Activated CD8-positive, alpha-beta T cell treated with anti-CD3 and anti-CD28 coated beads, Interleukin-2, amount 10 ng/mL, durations not matched to agents 7 days and 5 days (primary cell): ENCODE measurements at regions not wholly inside any gene's neighbourhood (a gene's known extent, or its start where the extent isn't known, plus 50 kb on each side); places are given as distances from the start of the nearest gene placed in this dataset.

Experiments used
- ATAC-seq: fragments of 150-1000 bp; cut with Tn5 transposase; one replicate; pipeline ENCODE4 v1.10.0; 2021; ENCODE audit warnings: moderate library complexity
- CTCF ChIA-PET: fragments of 350-600 bp; sonication (Branson Sonifier 250); formaldehyde crosslinking; loops from one replicate; lab custom pipeline; 2021; ENCODE audit warnings: antibody characterized with exemption; lab: Charles Lee
- POLR2A ChIA-PET: fragments of 350-600 bp; sonication (Branson Sonifier 250); formaldehyde crosslinking; loops from one replicate; lab custom pipeline; 2021; ENCODE audit warnings: antibody characterized with exemption; lab: Charles Lee
- DNase-seq: peaks from one replicate; pipeline ENCODE4 v3.0.0-alpha.2; 2020
- H3K27ac Mint-ChIP-seq: one replicate; pipeline ENCODE4 v1.8.0; 2021; ENCODE audit warnings: mild to moderate bottlenecking, mixed read lengths
- H3K27me3 Mint-ChIP-seq: one replicate; pipeline ENCODE4 v1.8.0; 2021; ENCODE audit warnings: low read depth, mixed read lengths
- H3K36me3 Mint-ChIP-seq: one replicate; pipeline ENCODE4 v1.8.0; 2021; ENCODE audit warnings: low read depth, mixed read lengths
- H3K4me1 Mint-ChIP-seq: one replicate; pipeline ENCODE4 v1.8.0; 2021; ENCODE audit warnings: low read depth, mixed read lengths
- H3K4me3 Mint-ChIP-seq: one replicate; pipeline ENCODE4 v1.8.0; 2021; ENCODE audit warnings: mild to moderate bottlenecking, mixed read lengths
- H3K9me3 Mint-ChIP-seq: one replicate; pipeline ENCODE4 v1.8.0; 2022; ENCODE audit warnings: mixed read lengths; ENCODE audit not compliant: insufficient read depth

DNA sequence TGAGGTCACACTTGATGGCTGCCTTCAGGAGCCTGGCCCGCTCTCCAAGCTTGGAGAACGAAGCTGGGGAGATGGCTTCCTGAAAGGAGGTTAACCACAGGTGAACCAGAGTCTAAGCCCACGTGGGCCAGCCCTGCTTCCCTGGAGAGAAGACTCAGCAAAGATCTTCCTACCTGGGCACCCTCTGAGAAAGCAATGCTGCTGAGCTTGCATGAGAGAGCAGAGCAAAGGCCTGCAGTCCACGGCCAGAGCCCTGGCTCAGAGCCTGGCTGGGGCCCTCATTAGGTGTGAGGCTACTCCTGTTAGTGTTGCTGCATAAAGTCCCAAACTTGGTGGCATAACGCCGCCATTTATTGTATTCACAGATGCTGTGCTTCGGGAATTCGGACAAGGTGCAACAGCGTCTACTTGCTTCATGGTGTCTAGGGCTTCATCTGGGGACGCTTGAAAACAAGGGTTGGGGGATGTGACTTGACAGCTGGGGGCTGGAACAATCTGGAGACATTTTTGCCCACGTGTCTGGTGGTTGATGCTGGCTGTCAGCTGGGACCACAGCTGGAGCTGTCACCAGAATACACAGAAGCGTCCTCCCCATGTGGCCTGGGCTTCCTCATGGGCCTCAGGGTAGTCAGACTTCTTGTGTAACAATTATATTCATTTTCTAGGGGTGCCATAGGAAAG lies 87.9 kb upstream of the MEF2A start:
- Mint-ChIP-seq H3K9me3 (no peaks in the 10 kb centered on the region), H3K27me3 (peaks cover 3% of the 10 kb centered on the region), H3K27ac (peak overlapping the region; percentile 33), H3K4me3 (no peak overlapping the region), H3K4me1 (peaks cover 40% of the 10 kb centered on the region), H3K36me3 (no peaks in the 10 kb centered on the region)
- ATAC-seq (no peak), DNase-seq (no peak)
- ChIA-PET CTCF (interaction anchor here (1.3 to 3.0 kb wide), 2 partner anchors 29 to 226 kb away, joined by 5 to 12 read pairs; no protein-coding TSS in a partner anchor), POLR2A (interaction anchor here (0.7 kb wide), 1 partner anchor 16 kb away, joined by 3 read pairs; no protein-coding TSS in a partner anchor)

- ATAC-seq (no peak), DNase-seq (peak; percentile 16)
- peaks cover 31% of the 10 kb centered on the region for H3K4me1 Mint-ChIP-seq
- no peaks in the 10 kb centered on the region for H3K36me3 Mint-ChIP-seq
- no peaks in the 10 kb centered on the region for H3K9me3 Mint-ChIP-seq
- ChIA-PET POLR2A (no interaction called here), CTCF (no interaction called here)
- no peak overlapping the region for H3K27ac Mint-ChIP-seq
- H3K4me3 Mint-ChIP-seq, result no peak overlapping the region
- no peaks in the 10 kb centered on the region for H3K27me3 Mint-ChIP-seq
Measured at GRCh38 chr15:99478977-99479376, 86.8 kb upstream of the MEF2A start.

DNA sequence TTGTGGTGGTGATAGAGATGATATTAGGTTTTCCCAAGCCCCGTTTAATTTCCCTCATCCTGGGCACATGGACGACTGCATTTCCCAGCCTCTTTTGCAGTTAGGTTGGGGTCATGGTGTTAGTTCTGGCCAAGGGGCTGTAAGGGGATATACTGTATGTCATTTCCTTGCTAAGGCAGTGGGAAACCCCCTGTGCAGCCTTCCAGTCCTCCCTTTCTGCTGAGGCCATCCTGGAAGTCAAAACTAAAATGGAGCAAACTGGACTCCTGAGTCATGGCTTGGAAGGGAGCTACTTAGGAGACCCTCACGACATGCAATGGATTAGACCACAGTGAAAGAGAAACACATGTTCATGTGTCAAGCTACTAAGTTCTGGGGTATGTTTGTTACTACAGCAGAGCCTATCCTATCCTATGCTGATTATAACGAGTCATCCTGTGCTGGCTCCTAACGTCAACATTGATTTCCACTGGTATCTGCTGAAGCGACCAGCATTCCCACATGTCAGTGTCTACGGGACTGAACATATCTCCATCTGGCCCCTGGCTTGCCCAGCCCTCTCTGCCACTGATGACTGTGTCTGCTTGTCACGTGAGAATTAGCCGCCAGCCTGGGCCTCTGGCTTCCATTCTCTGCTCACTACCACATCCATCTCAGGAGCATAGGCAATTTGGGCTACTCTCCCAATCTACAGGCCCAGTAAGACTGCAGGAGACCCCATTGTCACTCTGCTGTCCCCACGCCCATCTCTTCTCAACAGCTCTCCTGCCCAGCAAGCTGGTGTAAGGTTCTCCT lies 85.6 kb upstream of the MEF2A start:
- H3K9me3 Mint-ChIP-seq, result no peaks in the 10 kb centered on the region
- CTCF ChIA-PET, result interaction anchor here (1.5 to 1.9 kb wide), 2 partner anchors 25 to 32 kb away, joined by 3 to 4 read pairs; no protein-coding TSS in a partner anchor

GRCh38 chr15:99481113-99481950 lies 84.5 kb upstream of the MEF2A start:
- POLR2A ChIA-PET, result no interaction called here
- ATAC-seq, result no peak
- H3K9me3 Mint-ChIP-seq, result no peaks in the 10 kb centered on the region
- CTCF ChIA-PET, result interaction anchor here (1.5 to 1.9 kb wide), 3 partner anchors 23 to 223 kb away, joined by 3 to 6 read pairs (median 4); no protein-coding TSS in a partner anchor
- peaks cover 37% of the 10 kb centered on the region for H3K4me1 Mint-ChIP-seq
- H3K27me3 Mint-ChIP-seq, result no peaks in the 10 kb centered on the region
- no peak overlapping the region for H3K27ac Mint-ChIP-seq
- DNase-seq, result peak; percentile 9
- no peak overlapping the region for H3K4me3 Mint-ChIP-seq
- no peaks in the 10 kb centered on the region for H3K36me3 Mint-ChIP-seq

More for the DNA sequence above, 85.6 kb upstream of the MEF2A start:
- H3K27ac Mint-ChIP-seq, result no peak overlapping the region
- ATAC-seq (no peak), DNase-seq (peak; percentile 16)
- POLR2A ChIA-PET, result no interaction called here
- H3K27me3 Mint-ChIP-seq, result no peaks in the 10 kb centered on the region
- H3K4me1 Mint-ChIP-seq, result peaks cover 30% of the 10 kb centered on the region
- no peaks in the 10 kb centered on the region for H3K36me3 Mint-ChIP-seq
- no peak overlapping the region for H3K4me3 Mint-ChIP-seq

DNA sequence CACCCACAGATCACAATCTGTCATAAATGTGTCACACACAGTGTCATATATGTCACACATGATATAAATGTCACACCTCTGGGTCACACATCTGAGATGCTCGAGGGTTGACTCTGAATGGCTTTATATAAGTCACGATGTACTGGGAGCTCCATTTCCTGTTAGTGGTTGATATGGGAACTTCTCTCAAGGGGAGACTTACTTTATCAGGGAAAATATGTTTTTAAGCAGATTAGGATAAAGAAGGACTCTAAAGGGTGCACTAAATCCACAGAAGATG lies 83.9 kb upstream of the MEF2A start:
- Mint-ChIP-seq H3K27me3 (no peaks in the 10 kb centered on the region), H3K27ac (no peak overlapping the region), H3K36me3 (no peaks in the 10 kb centered on the region), H3K4me3 (no peak overlapping the region), H3K4me1 (peaks cover 35% of the 10 kb centered on the region), H3K9me3 (no peaks in the 10 kb centered on the region)
- ATAC-seq (no peak), DNase-seq (no peak)
- CTCF ChIA-PET, result interaction anchor here (1.7 to 1.9 kb wide), 2 partner anchors 23 to 222 kb away, joined by 4 to 6 read pairs; no protein-coding TSS in a partner anchor
- POLR2A ChIA-PET, result no interaction called here

DNA sequence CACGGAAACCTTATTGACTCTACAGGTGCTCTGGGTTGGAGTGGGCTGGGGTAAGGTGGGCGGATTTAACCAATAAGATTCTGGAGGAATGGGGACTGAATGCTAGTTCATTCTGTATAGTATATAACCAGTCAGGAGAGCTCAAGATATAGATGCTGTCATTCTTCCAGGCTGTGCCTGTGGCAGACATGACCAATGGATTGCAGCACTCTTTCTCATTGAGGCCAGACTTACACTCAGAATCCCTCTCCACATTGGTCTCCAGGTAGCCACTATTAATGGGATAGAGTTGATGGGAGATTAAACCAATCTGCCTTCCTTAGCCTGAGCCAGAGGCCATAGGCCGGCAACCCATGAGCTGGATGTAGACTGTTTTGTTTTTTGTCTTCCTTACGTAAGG lies 82.8 kb upstream of the MEF2A start:
- Mint-ChIP-seq H3K4me1 (peaks cover 30% of the 10 kb centered on the region), H3K27ac (no peak overlapping the region), H3K4me3 (no peak overlapping the region), H3K27me3 (peaks cover 3% of the 10 kb centered on the region), H3K36me3 (no peaks in the 10 kb centered on the region), H3K9me3 (no peaks in the 10 kb centered on the region)
- ChIA-PET CTCF (interaction anchor here (0.7 to 1.0 kb wide), 2 partner anchors 42 to 222 kb away, joined by 3 to 4 read pairs; no protein-coding TSS in a partner anchor), POLR2A (interaction anchor here (1.1 kb wide), 1 partner anchor 30 kb away, joined by 3 read pairs; no protein-coding TSS in a partner anchor)
- ATAC-seq, result no peak
- no peak for DNase-seq

DNA sequence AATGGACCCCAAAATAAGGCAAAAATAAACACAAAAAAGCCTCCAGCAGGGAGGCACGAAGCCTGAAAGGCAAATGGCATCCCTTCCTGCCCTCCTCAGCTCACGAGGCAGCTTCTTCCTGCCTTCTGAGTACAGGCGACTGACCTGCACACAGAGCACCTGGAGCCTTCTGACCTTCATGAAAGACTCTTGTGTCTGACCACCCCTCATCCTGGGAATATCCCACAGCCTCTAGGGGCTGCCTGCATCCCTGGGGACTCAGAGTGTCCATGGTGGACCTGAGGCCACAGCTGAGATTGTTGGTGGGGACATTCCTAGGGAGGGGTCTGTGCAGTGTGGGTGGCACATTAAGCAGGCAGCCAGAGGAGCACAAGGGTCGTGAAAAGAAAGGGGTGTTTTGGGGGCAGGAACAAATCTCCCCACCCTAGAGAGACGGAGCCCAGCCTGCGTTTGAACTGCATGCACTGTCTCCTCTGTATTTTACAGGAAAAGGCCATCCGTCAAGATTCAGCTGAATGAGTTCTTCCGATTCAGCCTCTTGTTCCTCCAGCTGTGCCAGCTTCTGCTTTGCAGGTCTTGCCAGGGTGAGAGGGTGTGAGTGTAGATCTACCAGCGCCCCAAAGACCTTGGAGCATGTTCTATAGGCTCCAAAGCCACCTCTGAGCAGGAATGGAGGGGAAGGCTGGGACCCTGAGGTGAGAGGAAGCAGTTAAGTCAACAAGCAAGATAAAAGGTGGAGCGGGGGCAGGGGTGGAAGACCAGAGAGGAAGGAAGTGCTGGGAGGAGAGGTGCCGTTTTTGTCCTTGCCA lies 80.4 kb upstream of the MEF2A start:
- ChIA-PET CTCF (interaction anchor here (0.8 to 1.5 kb wide), 5 partner anchors 8 to 219 kb away, joined by 3 to 7 read pairs (median 4); no protein-coding TSS in a partner anchor), POLR2A (no interaction called here)
- Mint-ChIP-seq H3K4me1 (peaks cover 24% of the 10 kb centered on the region), H3K9me3 (no peaks in the 10 kb centered on the region), H3K4me3 (peak overlapping the region; percentile 26), H3K36me3 (no peaks in the 10 kb centered on the region), H3K27ac (peak overlapping the region; percentile 79), H3K27me3 (peaks cover 8% of the 10 kb centered on the region)
- DNase-seq (no peak), ATAC-seq (peak; percentile 17)

GRCh38 chr15:99485992-99486370 lies 79.8 kb upstream of the MEF2A start:
- ATAC-seq, result peak; percentile 32

DNA sequence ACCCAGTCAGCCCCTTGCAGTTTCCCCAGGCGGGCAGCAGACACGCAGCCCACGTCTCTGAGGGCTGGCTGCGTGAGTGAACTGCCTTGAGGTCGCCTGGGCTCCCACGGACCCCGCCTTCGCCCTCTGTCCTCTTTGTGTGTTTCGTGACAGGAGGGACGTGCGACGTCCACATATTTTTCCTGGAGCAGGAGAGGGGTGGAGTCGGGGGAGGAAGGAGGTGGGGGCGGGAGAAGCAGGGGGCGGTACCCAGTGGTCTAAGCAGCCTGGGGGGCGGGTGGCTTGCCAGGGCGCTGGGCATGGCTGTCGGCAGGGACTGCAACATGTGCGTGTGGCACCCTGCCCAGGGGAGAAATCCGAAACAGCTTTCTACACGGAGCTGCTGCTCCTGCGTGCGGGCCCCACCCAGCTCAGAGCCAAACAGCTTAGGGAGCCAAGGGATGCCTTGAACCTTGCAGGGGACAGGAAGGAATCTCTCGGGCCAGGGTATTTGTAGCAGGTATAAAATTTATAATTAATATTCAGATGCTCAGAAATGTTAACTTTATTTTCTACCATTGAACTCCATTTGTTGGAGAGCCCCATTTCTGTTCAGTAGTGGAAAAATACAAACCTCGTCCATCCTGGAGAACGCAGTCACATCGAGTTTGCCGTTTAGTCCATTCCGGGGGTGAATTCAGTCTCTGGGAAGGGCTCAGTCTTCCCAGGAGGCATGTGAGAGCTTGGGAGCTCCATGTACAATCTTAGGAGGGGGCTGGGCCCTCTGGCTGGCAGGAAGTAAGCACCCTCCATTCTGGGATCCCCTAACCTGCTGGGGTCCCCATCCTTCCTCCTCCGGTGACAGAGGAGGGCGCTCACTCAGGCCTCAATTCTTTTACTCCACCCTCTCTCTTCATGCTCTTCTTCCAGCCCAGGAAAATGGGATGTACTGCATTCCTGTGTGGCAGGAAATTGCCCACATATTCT lies 79.1 kb upstream of the MEF2A start:
- DNase-seq (no peak), ATAC-seq (peak; percentile 64)
- ChIA-PET POLR2A (no interaction called here), CTCF (interaction anchor here (0.8 to 1.5 kb wide), 3 partner anchors 10 to 218 kb away, joined by 3 to 6 read pairs (median 3); no protein-coding TSS in a partner anchor)
- Mint-ChIP-seq H3K4me3 (peak overlapping the region; percentile 26), H3K4me1 (peaks cover 23% of the 10 kb centered on the region), H3K36me3 (no peaks in the 10 kb centered on the region), H3K27ac (peak overlapping the region; percentile 79), H3K9me3 (no peaks in the 10 kb centered on the region), H3K27me3 (peaks cover 11% of the 10 kb centered on the region)

More at GRCh38 chr15:99485992-99486370, 79.8 kb upstream of the MEF2A start:
- peaks cover 11% of the 10 kb centered on the region for H3K27me3 Mint-ChIP-seq
- H3K4me3 Mint-ChIP-seq, result peak overlapping the region; percentile 26
- H3K4me1 Mint-ChIP-seq, result peaks cover 24% of the 10 kb centered on the region
- DNase-seq, result no peak
- CTCF ChIA-PET, result interaction anchor here (0.8 to 1.5 kb wide), 4 partner anchors 9 to 218 kb away, joined by 3 to 6 read pairs (median 4); no protein-coding TSS in a partner anchor
- no peaks in the 10 kb centered on the region for H3K9me3 Mint-ChIP-seq
- POLR2A ChIA-PET, result no interaction called here
- no peaks in the 10 kb centered on the region for H3K36me3 Mint-ChIP-seq
- H3K27ac Mint-ChIP-seq, result peak overlapping the region; percentile 79

DNA sequence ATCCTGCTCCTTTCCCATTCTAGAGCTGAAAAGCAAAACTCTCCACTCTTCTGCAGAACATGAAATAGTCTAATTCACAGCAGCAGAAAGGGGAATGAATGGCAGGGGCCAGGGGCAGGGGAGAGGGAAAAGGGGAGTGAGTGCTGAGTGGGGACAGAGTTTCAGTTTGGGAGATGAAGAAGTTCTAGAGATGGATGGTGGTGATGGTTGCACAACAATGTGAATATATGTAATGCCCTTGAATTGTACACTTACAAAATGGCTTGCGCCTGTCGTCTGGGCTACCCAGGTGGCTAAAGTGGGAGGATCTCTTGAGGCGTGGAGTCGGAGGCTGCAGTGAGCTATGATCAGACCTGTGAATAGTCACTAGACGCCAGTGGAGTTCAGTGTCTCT lies 78.5 kb upstream of the MEF2A start:
- POLR2A ChIA-PET, result no interaction called here
- CTCF ChIA-PET, result no interaction called here
- Mint-ChIP-seq H3K9me3 (no peaks in the 10 kb centered on the region), H3K27ac (no peak overlapping the region), H3K36me3 (no peaks in the 10 kb centered on the region), H3K4me1 (peaks cover 23% of the 10 kb centered on the region), H3K27me3 (peaks cover 11% of the 10 kb centered on the region), H3K4me3 (peak overlapping the region; percentile 26)
- DNase-seq (no peak), ATAC-seq (no peak)
